HG03066 (cell line): ENCODE measurements at regions not wholly inside any gene's neighbourhood (a gene's known extent, or its start where the extent isn't known, plus 50 kb on each side); places are given as distances from the start of the nearest gene placed in this dataset.
"Not testable (repeated sequence)": the region's sequence is repeated elsewhere in the genome, so short reads cannot be mapped to it uniquely, and the experiment has no call there.

Source experiments
- ATAC-seq: cut with Tn5 transposase; IDR thresholded peaks from one replicate; pipeline ENCODE4 v1.9.1; 2021; ENCODE audit warnings: low read depth; ENCODE audit not compliant: unreplicated experiment

DNA sequence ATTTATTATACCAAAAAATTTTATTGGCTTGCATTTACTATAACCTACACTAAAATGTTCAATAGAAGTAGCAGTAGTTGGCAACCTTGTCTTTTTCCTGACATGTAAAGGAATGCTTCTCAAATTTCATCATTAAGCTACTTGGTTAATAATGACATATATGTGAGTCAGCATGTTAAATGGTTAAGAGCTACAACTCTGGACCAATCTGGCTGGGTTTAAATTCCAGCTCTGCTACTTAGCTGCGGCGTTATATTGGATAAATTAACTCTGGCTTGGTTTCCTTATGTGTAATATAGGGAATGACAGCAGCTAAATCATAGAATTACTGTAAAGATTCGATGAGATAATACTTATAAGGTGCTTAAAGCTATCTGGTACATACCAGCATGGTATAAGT lies 53.7 kb upstream of the OTOGL start:
- no peak for ATAC-seq

DNA sequence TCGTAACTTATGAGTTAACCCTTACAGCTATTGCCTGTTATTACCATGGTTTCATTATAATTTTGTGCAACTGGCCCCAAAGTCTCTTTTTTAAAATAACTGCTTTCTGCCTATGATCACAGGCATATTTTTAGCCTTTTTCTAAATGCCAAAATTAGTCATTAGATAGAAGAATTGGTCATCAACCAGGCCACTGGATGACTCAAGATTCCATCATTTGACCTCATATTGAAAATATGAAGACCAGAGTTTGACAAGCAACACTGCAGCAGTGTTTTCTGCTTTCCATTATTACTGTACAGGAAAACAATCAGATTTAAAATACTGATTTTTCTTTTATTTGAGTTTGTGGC lies 54.7 kb upstream of the OTOGL start:
- no peak for ATAC-seq

GRCh38 chr12:80041692-80042091 lies 57.6 kb upstream of the OTOGL start:
- no peak for ATAC-seq

DNA sequence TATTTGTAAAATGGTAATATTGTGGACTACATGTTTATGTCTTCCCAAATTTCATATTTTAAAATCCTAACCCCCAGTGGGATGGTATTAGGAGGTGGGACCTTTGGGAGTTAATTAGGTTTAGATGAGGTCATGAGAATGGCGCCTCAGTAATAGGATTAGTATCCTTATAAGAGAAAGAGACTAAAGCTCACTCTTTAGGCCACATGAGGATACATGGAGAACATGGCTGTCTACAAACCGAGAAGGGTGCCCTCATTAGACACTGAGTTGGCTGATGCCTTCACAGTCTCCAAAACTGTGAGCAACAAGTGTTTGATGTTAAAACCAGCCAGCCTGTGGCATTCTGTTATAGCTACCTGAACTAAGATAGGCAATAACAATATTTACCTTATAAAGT lies 58.3 kb upstream of the OTOGL start:
- no peak for ATAC-seq

DNA sequence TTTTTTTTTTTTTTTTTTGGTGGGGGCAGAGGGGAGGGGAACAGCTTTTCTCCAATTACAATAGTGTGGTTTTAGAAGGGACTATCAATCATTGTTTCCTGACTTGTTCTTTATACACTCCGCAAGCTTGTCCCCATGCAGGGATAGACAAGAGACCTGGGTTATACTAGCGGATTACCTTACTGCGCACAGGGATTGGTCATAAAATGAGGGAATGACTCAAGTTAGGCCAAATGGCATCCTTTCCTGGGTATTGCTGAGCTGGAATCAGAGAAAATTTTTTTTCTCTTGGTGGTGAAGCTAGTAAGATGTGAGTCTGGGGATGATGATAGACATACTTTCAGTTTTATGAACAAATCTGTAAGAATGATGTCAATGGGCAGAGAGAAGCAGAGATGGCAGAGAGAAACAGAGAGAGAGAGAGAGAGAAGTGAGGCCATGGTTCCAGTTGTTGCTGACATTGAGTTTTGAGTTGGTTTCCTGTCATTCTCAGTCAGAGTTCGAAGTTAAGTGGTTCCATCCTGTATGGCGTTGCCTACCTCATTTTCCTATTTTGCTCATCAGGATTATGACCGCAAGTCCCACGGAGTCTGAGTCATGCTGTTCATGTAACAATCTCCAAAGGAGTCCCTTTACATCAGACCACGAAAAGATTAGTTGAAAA lies 59.1 kb upstream of the OTOGL start:
- no peak for ATAC-seq

DNA sequence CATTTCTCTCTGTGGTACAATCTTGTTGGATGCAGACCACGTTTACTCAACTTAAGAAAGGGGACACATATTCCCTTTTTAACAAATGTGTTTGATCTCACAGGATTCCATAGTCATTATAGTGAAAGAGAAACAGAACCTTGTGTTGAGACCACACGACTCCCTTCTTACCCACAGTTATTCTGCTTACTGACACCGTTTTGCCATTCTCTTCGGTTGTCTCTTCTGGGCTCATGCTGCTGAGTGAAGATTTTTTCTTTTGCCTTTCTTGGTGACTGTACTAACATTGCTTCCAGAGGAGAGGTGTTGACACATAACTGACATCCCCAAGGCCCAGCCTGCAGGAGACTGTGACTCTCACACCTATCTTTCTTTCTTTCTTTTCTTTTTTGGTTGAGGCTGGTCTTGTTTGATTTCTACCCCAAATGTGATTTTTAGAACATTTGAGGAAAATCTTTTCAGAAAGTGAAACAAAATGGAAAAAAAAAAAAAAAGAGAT lies 61.2 kb upstream of the OTOGL start:
- ATAC-seq, result no peak

DNA sequence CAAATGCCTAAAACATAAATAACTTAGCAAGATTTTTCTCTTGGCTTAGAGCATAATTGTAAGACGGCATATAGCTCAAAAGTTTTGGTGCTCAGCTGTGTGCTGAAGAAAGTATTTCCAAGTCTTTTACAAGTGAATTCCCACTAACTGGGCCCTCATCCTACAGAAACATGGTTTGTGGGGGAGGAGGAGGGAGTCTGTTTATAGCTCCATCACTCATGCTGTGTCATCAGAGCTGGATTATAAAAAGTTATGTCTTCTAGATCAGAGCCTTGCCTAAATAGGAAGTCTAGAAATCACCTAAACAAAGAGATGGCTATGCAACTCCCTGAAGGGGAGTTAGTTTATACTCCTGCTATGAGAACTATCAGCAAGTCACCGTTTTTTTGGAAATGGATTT lies 65.9 kb upstream of the OTOGL start:
- no peak for ATAC-seq

DNA sequence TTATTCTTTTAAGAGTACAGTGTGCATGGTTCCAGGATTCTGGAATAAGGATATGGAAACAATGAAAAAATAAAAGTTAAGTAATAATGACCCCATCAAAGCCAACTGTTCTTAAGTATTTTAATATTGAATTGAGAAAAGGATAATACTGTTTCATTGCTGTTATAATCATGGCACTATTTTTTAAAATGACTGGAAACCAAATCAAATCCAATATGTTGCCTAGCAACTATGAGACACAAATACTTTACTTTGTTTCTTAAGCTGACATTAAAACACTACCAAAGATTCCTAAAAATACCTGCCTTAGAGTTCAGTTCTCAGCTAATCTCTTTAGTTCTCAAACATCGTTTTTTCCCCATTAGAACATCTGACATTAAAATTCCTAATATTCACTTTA lies 66.4 kb upstream of the OTOGL start:
- no peak for ATAC-seq

GRCh38 chr12:80031229-80031628 lies 68.1 kb upstream of the OTOGL start:
- no peak for ATAC-seq

DNA sequence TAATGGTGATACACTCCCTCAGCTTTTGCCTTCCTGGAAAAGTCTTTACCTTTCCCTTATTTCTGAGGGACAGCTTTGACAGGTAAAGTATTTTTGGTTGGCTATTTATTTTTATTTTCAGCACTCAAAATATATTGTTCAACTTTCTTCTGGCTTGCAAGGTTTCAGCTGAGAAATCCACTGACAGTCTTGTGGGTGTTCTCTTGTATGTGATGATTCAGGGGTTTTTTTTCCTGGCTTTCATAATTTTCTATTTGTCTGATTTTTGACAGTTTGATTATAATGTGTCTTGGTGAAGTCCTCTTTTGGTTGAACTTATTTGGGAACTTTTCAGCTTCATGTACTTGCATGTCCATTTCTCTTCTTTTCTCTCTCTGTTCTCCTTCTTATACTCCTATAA lies 73.7 kb upstream of the OTOGL start:
- ATAC-seq, result no peak

DNA sequence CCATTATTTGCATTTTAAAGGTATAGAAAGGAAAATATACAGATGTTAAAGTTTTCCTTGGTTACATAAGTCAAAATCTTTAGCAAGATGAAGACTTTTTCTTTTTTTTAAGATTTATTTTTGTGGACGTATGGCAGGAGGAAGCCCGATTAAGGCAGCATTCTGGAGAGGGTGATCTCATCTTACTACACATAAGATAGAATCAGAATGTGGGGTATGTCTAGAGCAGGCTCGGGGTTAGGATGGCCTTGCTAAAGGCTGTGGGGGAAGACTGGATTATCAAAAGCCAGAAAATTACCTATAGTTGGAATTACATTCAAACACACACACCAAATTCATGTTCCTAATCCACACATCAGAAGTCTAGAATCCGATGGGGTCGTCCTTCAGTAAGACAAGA lies 79.6 kb upstream of the OTOGL start:
- ATAC-seq, result no peak

GRCh38 chr12:80018119-80018518 lies 81.2 kb upstream of the OTOGL start:
- no peak for ATAC-seq

DNA sequence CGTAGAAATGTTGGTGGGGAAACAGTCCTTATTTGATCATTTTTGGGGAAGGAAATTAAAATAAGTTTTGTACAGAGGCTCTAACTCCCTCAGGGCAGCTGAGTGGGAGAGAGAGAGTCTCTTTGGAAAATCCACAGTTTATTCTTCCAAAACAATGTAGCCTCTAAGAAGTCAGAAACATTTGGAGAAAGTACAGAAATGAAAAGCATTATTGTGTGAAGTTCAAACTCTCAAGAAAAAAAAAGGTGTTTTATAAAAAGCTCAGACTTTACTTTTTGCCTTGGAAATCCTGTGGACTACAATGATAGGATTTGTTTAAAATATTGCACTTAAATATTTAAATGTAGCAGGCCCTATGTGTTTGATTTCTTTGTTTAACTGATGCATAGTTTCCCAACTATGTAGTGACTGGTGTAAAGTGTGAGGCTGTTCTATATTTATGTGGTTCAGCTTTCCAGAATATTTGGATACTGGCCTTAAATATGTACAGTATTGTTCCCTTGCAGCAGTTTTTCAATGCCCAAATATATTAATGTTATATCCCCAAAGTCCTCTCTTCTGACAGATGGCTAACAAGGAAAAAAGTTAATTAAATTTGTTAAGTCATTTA lies 82.0 kb upstream of the OTOGL start:
- ATAC-seq, result no peak

GRCh38 chr12:80016684-80017083 lies 81.8 kb upstream of the PPP1R12A start:
- ATAC-seq, result no peak

DNA sequence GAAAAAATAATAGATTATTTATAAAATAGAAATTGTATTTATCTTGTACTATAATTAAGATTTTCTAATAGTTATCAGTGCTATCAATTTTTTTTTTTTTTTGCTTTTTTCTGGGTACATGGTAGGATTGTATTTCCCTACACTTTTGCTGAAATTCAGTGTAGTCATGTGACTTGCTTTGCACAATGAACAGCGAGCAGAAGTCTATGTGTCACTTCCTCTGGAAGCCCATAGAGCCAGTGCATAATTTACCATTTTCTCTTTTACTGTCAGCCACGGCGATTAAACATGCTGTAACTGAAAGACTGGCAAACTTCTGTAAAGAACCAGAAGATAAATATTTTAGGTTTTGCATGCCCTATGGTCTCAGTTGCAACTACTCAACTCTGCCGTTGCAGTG lies 80.8 kb upstream of the PPP1R12A start:
- ATAC-seq, result no peak

- ATAC-seq, result not testable (repeated sequence)
Observed at GRCh38 chr12:80003744-80004143, 68.8 kb upstream of the PPP1R12A start.

- ATAC-seq, result no peak
Observed at GRCh38 chr12:80001562-80001961, 66.7 kb upstream of the PPP1R12A start.

- no peak for ATAC-seq
Observed at GRCh38 chr12:80000831-80001230, 65.9 kb upstream of the PPP1R12A start.

DNA sequence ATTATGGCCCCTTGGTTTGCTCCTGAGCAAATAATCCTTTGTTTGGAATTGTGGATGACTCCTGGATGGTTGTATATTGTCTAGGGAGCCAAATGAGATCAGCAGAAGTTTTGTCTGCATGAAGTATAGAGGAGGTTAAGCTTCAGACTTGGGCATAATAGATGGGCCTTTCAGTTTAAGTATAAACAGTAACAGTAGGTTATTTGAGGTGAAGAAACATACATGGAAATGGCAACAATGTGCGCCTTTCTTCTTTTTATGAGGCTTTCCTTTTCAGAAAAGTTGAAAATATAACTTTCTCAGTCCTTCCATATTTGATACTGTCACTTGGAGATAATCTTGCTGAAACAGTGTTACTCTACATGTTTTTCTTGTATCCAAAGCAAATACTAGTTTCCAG lies 63.7 kb upstream of the PPP1R12A start:
- ATAC-seq, result no peak

DNA sequence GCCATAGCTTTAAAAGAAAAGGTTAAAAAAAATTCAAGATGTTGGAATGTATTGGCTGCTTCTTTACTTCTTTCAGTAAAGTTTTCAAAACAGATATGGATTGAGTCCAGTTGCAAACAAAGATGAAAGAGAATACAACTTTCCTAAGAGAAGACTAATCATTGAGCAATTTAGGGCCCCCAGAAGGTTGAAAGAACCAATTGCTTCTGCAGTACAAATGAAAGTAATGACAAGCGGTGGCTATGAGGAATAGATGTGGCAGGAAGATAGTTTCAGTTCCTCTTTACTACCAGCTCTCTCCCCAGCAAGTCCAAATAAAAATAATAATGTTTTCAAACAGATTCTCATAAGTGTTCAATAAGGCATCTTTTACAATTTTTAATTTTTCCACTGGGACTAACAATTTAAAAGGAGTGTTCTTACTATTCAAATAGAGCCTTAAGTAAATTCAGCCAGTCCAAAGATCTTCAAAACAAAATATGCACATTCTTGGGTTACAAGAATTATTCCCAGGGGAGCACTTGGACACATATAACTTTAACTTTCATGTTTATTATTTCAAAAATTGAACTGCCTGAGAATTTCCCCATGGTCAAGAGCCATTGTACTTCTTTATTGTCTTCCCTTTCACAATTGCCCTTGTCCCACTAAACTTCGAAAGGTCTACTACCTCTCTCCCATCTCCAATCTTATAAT lies 62.3 kb upstream of the PPP1R12A start:
- peak; percentile 100 for ATAC-seq

GRCh38 chr12:79995385-79996084 lies 60.6 kb upstream of the PPP1R12A start:
- ATAC-seq, result not testable (repeated sequence)
